ENCODE measurements at regions not wholly inside any gene's neighbourhood (a gene's known extent, or its start where the extent isn't known, plus 50 kb on each side); places are given as distances from the start of the nearest gene placed in this dataset.

DNA sequence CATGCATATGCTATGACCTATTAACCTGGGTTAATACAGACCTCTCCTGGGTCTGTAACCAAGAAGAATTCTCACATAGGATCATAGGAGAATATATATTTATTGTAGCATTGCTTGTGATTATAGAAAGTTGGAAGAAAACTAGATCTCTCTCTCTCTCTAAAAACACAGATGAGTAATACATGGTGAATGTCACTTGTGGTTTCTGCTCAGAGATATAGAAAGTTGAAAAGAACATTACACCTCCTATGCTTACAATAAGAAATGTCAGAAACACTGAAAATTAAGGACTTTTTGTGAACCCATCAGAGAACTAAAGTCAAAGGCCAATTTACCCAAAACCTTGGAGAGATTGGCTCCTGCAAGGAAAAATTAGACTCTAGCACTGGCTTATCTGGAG lies 1389.5 kb downstream of the FAM133A start:
- ATAC-seq = peak; percentile 57
- TF ChIP-seq, protein P1, sequence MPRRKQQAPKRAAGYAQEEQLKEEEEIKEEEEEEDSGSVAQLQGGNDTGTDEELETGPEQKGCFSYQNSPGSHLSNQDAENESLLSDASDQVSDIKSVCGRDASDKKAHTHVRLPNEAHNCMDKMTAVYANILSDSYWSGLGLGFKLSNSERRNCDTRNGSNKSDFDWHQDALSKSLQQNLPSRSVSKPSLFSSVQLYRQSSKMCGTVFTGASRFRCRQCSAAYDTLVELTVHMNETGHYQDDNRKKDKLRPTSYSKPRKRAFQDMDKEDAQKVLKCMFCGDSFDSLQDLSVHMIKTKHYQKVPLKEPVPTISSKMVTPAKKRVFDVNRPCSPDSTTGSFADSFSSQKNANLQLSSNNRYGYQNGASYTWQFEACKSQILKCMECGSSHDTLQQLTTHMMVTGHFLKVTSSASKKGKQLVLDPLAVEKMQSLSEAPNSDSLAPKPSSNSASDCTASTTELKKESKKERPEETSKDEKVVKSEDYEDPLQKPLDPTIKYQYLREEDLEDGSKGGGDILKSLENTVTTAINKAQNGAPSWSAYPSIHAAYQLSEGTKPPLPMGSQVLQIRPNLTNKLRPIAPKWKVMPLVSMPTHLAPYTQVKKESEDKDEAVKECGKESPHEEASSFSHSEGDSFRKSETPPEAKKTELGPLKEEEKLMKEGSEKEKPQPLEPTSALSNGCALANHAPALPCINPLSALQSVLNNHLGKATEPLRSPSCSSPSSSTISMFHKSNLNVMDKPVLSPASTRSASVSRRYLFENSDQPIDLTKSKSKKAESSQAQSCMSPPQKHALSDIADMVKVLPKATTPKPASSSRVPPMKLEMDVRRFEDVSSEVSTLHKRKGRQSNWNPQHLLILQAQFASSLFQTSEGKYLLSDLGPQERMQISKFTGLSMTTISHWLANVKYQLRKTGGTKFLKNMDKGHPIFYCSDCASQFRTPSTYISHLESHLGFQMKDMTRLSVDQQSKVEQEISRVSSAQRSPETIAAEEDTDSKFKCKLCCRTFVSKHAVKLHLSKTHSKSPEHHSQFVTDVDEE (CRISPR knock-in tag; IDR thresholded peaks at IDR 0.05) = no peak
- no peak for TF ChIP-seq ZC3H10 (CRISPR knock-in tag; IDR thresholded peaks at IDR 0.05)
- TF ChIP-seq BACH2 (CRISPR knock-in tag; IDR thresholded peaks at IDR 0.05; ENCODE audit: borderline replicate concordance) = no peak
- TF ChIP-seq TOX (CRISPR knock-in tag; IDR thresholded peaks at IDR 0.05; ENCODE audit: borderline replicate concordance) = no peak
- no peak for TF ChIP-seq CSDC2 (CRISPR knock-in tag; IDR thresholded peaks at IDR 0.05)
- no peak for TF ChIP-seq ISL1 (CRISPR knock-in tag; IDR thresholded peaks at IDR 0.05)
- no peak for TF ChIP-seq ESRRG (CRISPR knock-in tag; IDR thresholded peaks at IDR 0.05)

DNA sequence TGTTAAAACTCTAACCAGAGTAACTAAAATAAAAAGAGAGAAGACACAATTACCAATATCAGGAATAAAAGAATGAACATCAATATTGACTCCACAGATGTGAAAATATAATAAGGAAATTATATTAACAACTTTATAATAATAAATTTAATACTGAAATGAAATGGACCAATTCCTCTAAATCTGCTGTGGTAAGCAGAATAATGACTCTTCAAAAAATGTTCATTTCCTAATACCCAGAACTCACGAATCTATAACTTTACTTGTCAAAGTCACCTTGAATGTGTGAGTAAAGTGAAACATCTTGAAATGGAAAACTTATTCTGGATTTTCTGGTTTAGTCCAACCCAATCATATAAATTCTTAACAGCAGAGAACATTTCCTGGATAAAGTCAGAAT lies 1391.1 kb downstream of the FAM133A start:
- TF ChIP-seq OSR1 (CRISPR knock-in tag; IDR thresholded peaks at IDR 0.05) (no peak), ZNF565 (CRISPR knock-in tag; conservative IDR thresholded peaks at IDR 0.05; ENCODE audit: low read depth) (no peak), GLIS3 (CRISPR knock-in tag; IDR thresholded peaks at IDR 0.05) (no peak), SNAI2 (CRISPR knock-in tag; IDR thresholded peaks at IDR 0.05) (no peak), ZFP30 (CRISPR knock-in tag; IDR thresholded peaks at IDR 0.05) (no peak), ZNF70 (CRISPR knock-in tag; IDR thresholded peaks at IDR 0.05) (no peak), POU6F1 (CRISPR knock-in tag; IDR thresholded peaks at IDR 0.05; ENCODE audit: borderline replicate concordance, low read depth) (no peak), ESRRG (CRISPR knock-in tag; IDR thresholded peaks at IDR 0.05) (no peak)
- TF ChIP-seq, protein P2, sequence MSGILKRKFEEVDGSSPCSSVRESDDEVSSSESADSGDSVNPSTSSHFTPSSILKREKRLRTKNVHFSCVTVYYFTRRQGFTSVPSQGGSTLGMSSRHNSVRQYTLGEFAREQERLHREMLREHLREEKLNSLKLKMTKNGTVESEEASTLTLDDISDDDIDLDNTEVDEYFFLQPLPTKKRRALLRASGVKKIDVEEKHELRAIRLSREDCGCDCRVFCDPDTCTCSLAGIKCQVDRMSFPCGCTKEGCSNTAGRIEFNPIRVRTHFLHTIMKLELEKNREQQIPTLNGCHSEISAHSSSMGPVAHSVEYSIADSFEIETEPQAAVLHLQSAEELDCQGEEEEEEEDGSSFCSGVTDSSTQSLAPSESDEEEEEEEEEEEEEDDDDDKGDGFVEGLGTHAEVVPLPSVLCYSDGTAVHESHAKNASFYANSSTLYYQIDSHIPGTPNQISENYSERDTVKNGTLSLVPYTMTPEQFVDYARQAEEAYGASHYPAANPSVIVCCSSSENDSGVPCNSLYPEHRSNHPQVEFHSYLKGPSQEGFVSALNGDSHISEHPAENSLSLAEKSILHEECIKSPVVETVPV (CRISPR knock-in tag; IDR thresholded peaks at IDR 0.05) = no peak
- TF ChIP-seq, protein P3, sequence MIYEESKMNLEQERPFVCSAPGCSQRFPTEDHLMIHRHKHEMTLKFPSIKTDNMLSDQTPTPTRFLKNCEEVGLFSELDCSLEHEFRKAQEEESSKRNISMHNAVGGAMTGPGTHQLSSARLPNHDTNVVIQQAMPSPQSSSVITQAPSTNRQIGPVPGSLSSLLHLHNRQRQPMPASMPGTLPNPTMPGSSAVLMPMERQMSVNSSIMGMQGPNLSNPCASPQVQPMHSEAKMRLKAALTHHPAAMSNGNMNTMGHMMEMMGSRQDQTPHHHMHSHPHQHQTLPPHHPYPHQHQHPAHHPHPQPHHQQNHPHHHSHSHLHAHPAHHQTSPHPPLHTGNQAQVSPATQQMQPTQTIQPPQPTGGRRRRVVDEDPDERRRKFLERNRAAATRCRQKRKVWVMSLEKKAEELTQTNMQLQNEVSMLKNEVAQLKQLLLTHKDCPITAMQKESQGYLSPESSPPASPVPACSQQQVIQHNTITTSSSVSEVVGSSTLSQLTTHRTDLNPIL (CRISPR knock-in tag; IDR thresholded peaks at IDR 0.05; ENCODE audit: low read depth) = no peak
- TF ChIP-seq, protein P4, sequence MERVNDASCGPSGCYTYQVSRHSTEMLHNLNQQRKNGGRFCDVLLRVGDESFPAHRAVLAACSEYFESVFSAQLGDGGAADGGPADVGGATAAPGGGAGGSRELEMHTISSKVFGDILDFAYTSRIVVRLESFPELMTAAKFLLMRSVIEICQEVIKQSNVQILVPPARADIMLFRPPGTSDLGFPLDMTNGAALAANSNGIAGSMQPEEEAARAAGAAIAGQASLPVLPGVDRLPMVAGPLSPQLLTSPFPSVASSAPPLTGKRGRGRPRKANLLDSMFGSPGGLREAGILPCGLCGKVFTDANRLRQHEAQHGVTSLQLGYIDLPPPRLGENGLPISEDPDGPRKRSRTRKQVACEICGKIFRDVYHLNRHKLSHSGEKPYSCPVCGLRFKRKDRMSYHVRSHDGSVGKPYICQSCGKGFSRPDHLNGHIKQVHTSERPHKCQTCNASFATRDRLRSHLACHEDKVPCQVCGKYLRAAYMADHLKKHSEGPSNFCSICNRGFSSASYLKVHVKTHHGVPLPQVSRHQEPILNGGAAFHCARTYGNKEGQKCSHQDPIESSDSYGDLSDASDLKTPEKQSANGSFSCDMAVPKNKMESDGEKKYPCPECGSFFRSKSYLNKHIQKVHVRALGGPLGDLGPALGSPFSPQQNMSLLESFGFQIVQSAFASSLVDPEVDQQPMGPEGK (CRISPR knock-in tag; IDR thresholded peaks at IDR 0.05; ENCODE audit: borderline replicate concordance) = no peak
- no peak for ATAC-seq

GRCh38 chrX:95071052-95071451 lies 1397.0 kb downstream of the FAM133A start:
- ATAC-seq = no peak
- TF ChIP-seq ZNF8 (CRISPR knock-in tag; IDR thresholded peaks at IDR 0.05) (no peak), RARB (CRISPR knock-in tag; IDR thresholded peaks at IDR 0.05) (no peak), SNAI2 (CRISPR knock-in tag; IDR thresholded peaks at IDR 0.05) (no peak), ZNF565 (CRISPR knock-in tag; conservative IDR thresholded peaks at IDR 0.05; ENCODE audit: low read depth) (no peak), BACH2 (CRISPR knock-in tag; IDR thresholded peaks at IDR 0.05; ENCODE audit: borderline replicate concordance) (no peak), POU6F1 (CRISPR knock-in tag; IDR thresholded peaks at IDR 0.05; ENCODE audit: borderline replicate concordance, low read depth) (no peak), ZC3H10 (CRISPR knock-in tag; IDR thresholded peaks at IDR 0.05) (no peak), TCF4 (CRISPR knock-in tag; IDR thresholded peaks at IDR 0.05; ENCODE audit: borderline replicate concordance) (no peak)
- TF ChIP-seq, protein P1 (CRISPR knock-in tag; IDR thresholded peaks at IDR 0.05) = no peak
- TF ChIP-seq, protein P4 (CRISPR knock-in tag; IDR thresholded peaks at IDR 0.05; ENCODE audit: borderline replicate concordance) = no peak
- TF ChIP-seq, protein P2 (CRISPR knock-in tag; IDR thresholded peaks at IDR 0.05) = no peak
